K562 (cell line): ENCODE measurements at regions not wholly inside any gene's neighbourhood (a gene's known extent, or its start where the extent isn't known, plus 50 kb on each side); places are given as distances from the start of the nearest gene placed in this dataset.

ENCODE experiments used
- ATAC-seq: fragments of 200-7000 bp; cut with Tn5 transposase; 3 replicates; pipeline ENCODE4 v1.9.1; 2020; ENCODE audit warnings: moderate library complexity
- BruUV-seq: library from RNA; stranded (reverse); fragments of 400-500 nt; replicated peaks from 2 replicates; lab custom pipeline; 2021; lab: Mats Ljungman, UMichigan
- CTCF ChIA-PET: fragments of 300-600 bp; formaldehyde crosslinking; extraction: SDS; loops from one replicate; lab custom pipeline; 2021; ENCODE audit warnings: low intra/inter-chr PET ratio; lab: Yijun Ruan, JAX
- POLR2A ChIA-PET: fragments of 300-600, 350-650 bp; sonication (Branson Sonifier 250); formaldehyde crosslinking; extraction: SDS; loops from one replicate; lab custom pipeline; 2021; ENCODE audit warnings: antibody characterized with exemption, inconsistent platforms; lab: Yijun Ruan, JAX
- DNase-seq, 4 experiments: peaks; one replicate each; pipeline versions ENCODE4 v3.0.0 to v3.0.0-alpha.2; 2011 to 2018; ENCODE audit warnings: low spot score in 3 of 4, mixed read lengths in 3 of 4; ENCODE audit errors: extremely low read depth in 1 of 4
- FAIRE-seq: peaks from 2 replicates; lab custom pipeline; 2011; peaks lifted over from hg19 to GRCh38; lab: Jason Lieb, UNC
- H2AFZ ChIP-seq: 2 replicates; pipeline ENCODE4 v1.6.0; 2011; ENCODE audit warnings: low read depth, low read length, control low read depth, inconsistent platforms
- H3K27ac ChIP-seq: fragments of 200-600 bp; 3 replicates; pipeline ENCODE4 v1.8.0; 2011; ENCODE audit warnings: low read depth, mild to moderate bottlenecking, control low read depth, inconsistent platforms, low read length, moderate library complexity, mixed read lengths; ENCODE audit errors: extremely low read depth
- H3K27me3 ChIP-seq, 2 experiments: fragments of 300-600 bp in 1 of 2; 2 replicates in 1 of 2; 3 replicates in 1 of 2; pipeline versions ENCODE4 v1.6.0 to v1.8.0; 2011; ENCODE audit warnings: inconsistent platforms in 2 of 2, low read length in 2 of 2, mild to moderate bottlenecking in 1 of 2, mixed read lengths in 1 of 2, moderate library complexity in 1 of 2; ENCODE audit not compliant: control insufficient read depth in 2 of 2, insufficient read depth in 2 of 2
- H3K36me3 ChIP-seq: fragments of 300-600 bp; 3 replicates; pipeline ENCODE4 v1.8.0; 2011; ENCODE audit warnings: mild to moderate bottlenecking, low read length, inconsistent platforms; ENCODE audit not compliant: control insufficient read depth, insufficient read depth
- H3K4me1 ChIP-seq, 2 experiments: fragments of 200-600 bp in 1 of 2; replicated peaks in 1 of 2; 2 replicates in 1 of 2; 3 replicates in 1 of 2; pipeline versions ENCODE4 v1.5.1 to v1.8.0; 2011; ENCODE audit warnings: inconsistent platforms in 2 of 2, low read length in 2 of 2, mild to moderate bottlenecking in 1 of 2, mixed read lengths in 1 of 2, moderate library complexity in 1 of 2; ENCODE audit not compliant: control insufficient read depth in 2 of 2, insufficient read depth in 2 of 2
- H3K4me2 ChIP-seq: 2 replicates; pipeline ENCODE4 v1.6.1; 2011; ENCODE audit warnings: low read length, control low read depth, inconsistent platforms, mixed read lengths; ENCODE audit not compliant: insufficient read depth
- H3K4me3 ChIP-seq: fragments of 200-600 bp; sonication (generic), shearing (Covaris generic); 2 replicates; pipeline ENCODE4 v1.5.1; 2016; ENCODE audit warnings: control low read depth, inconsistent platforms
- H3K79me2 ChIP-seq: fragments of 200-600 bp; 3 replicates; pipeline ENCODE4 v1.8.0; 2011; ENCODE audit warnings: low read length, inconsistent platforms; ENCODE audit not compliant: control insufficient read depth, insufficient read depth
- H3K9ac ChIP-seq, 2 experiments: 2 replicates each; pipeline versions ENCODE4 v1.6.0 to v1.6.1; 2011; ENCODE audit warnings: low read depth in 2 of 2, low read length in 2 of 2, control low read depth in 1 of 2, inconsistent platforms in 1 of 2, mild to moderate bottlenecking in 1 of 2, mixed read lengths in 1 of 2; ENCODE audit not compliant: insufficient read depth in 1 of 2
- H3K9me1 ChIP-seq: one replicate; pipeline ENCODE4 v1.6.0; 2011; ENCODE audit warnings: inconsistent platforms, mild to moderate bottlenecking, low read length, moderate library complexity; ENCODE audit not compliant: control insufficient read depth, insufficient read depth
- H3K9me3 ChIP-seq: replicated peaks from 2 replicates; pipeline ENCODE4 v1.5.1; 2011; ENCODE audit warnings: low read depth, low read length, inconsistent platforms; ENCODE audit not compliant: control insufficient read depth, insufficient read depth
- H4K20me1 ChIP-seq: replicated peaks from 2 replicates; pipeline ENCODE4 v1.6.1; 2011; ENCODE audit warnings: low read length, inconsistent platforms, mixed read lengths; ENCODE audit not compliant: control insufficient read depth, insufficient read depth
- CBFB ChIP-seq: sonication (generic); formaldehyde crosslinking; IDR thresholded peaks from 2 replicates; pipeline ENCODE4 v1.4.0; 2020; ENCODE audit warnings: mild to moderate bottlenecking, missing genetic modification reagents
- FOXA3 ChIP-seq, 2 experiments: fragments of 450-650 bp in 1 of 2; sonication (generic) in 1 of 2; formaldehyde crosslinking; IDR thresholded peaks in 1 of 2; conservative IDR thresholded peaks in 1 of 2; 2 replicates each; pipeline versions ENCODE4 v1.4.0 to v1.8.0; 2020 to 2022; ENCODE audit warnings: mild to moderate bottlenecking in 2 of 2, missing genetic modification reagents in 1 of 2
- FOXJ3 ChIP-seq: sonication (generic); formaldehyde crosslinking; IDR thresholded peaks from 2 replicates; pipeline ENCODE4 v1.4.0; 2020; ENCODE audit warnings: mild to moderate bottlenecking, missing genetic modification reagents
- KHSRP ChIP-seq: fragments of 450-650 bp; IDR thresholded peaks from 2 replicates; pipeline ENCODE4 v1.6.1; 2017
- MEF2A ChIP-seq: IDR thresholded peaks from 2 replicates; pipeline ENCODE4 v1.6.1; 2011; ENCODE audit warnings: low read depth, mild to moderate bottlenecking, low read length, moderate library complexity; ENCODE audit not compliant: control insufficient read depth
- NR2F6 ChIP-seq: fragments of 450-650 bp; formaldehyde crosslinking; IDR thresholded peaks from 2 replicates; pipeline ENCODE4 v1.4.0; 2020; ENCODE audit warnings: mild to moderate bottlenecking
- STAT5B ChIP-seq: fragments of 250-450 bp; sonication (Bioruptor Pico); IDR thresholded peaks from 2 replicates; pipeline ENCODE4 v1.8.0; 2021; ENCODE audit warnings: mild to moderate bottlenecking, inconsistent platforms
- WGBS: fragments of 100-300 bp; shearing (Covaris generic); methylation state at CpG from one replicate; pipeline ENCODE4 v1.1.6; 2016; ENCODE audit warnings: low coverage, mixed read lengths; ENCODE audit not compliant: insufficient coverage; ENCODE audit errors: missing lambda C conversion rate; 5-methylcytosine and 5-hydroxymethylcytosine counted together
- in situ Hi-C: fragments of 300-500 bp; cut with MboI; formaldehyde crosslinking; loops from 4 replicates; pipeline ENCODE4 v1.15.0; 2018; ENCODE audit warnings: inconsistent platforms, mixed read lengths
- intact Hi-C: fragments of 100-400 bp; cut with micrococcal nuclease; formaldehyde crosslinking; loops from 2 replicates; pipeline ENCODE4 v1.14.2; 2022
- TF ChIP-seq, protein P1 (sequence below): fragments of 250-450 bp; sonication (Bioruptor Pico); IDR thresholded peaks from 2 replicates; pipeline ENCODE4 v1.4.0; 2020; ENCODE audit warnings: mild to moderate bottlenecking, moderate library complexity, borderline replicate concordance
- TF ChIP-seq, protein P2 (sequence below): fragments of 450-650 bp; IDR thresholded peaks from 2 replicates; pipeline ENCODE4 v1.6.1; 2017; ENCODE audit warnings: mild to moderate bottlenecking, moderate library complexity
- TF ChIP-seq, protein P3 (sequence below): fragments of 250-450 bp; sonication (Bioruptor Pico); IDR thresholded peaks from 2 replicates; pipeline ENCODE4 v1.9.0; 2021; ENCODE audit warnings: mild to moderate bottlenecking

GRCh38 chr17:70407506-70407905, 238.2 kb downstream of the KCNJ2 start:
- FAIRE-seq, result no peak
- intact Hi-C loops (no loop called here), in situ Hi-C loops (no loop called here)
- no peak for TF ChIP-seq MEF2A
- TF ChIP-seq, protein P1, sequence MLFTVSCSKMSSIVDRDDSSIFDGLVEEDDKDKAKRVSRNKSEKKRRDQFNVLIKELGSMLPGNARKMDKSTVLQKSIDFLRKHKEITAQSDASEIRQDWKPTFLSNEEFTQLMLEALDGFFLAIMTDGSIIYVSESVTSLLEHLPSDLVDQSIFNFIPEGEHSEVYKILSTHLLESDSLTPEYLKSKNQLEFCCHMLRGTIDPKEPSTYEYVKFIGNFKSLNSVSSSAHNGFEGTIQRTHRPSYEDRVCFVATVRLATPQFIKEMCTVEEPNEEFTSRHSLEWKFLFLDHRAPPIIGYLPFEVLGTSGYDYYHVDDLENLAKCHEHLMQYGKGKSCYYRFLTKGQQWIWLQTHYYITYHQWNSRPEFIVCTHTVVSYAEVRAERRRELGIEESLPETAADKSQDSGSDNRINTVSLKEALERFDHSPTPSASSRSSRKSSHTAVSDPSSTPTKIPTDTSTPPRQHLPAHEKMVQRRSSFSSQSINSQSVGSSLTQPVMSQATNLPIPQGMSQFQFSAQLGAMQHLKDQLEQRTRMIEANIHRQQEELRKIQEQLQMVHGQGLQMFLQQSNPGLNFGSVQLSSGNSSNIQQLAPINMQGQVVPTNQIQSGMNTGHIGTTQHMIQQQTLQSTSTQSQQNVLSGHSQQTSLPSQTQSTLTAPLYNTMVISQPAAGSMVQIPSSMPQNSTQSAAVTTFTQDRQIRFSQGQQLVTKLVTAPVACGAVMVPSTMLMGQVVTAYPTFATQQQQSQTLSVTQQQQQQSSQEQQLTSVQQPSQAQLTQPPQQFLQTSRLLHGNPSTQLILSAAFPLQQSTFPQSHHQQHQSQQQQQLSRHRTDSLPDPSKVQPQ, result no peak
- no peak for TF ChIP-seq CBFB (CRISPR knock-in tag)
- TF ChIP-seq, protein P2, sequence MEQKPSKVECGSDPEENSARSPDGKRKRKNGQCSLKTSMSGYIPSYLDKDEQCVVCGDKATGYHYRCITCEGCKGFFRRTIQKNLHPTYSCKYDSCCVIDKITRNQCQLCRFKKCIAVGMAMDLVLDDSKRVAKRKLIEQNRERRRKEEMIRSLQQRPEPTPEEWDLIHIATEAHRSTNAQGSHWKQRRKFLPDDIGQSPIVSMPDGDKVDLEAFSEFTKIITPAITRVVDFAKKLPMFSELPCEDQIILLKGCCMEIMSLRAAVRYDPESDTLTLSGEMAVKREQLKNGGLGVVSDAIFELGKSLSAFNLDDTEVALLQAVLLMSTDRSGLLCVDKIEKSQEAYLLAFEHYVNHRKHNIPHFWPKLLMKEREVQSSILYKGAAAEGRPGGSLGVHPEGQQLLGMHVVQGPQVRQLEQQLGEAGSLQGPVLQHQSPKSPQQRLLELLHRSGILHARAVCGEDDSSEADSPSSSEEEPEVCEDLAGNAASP, result no peak
- TF ChIP-seq, protein P3, sequence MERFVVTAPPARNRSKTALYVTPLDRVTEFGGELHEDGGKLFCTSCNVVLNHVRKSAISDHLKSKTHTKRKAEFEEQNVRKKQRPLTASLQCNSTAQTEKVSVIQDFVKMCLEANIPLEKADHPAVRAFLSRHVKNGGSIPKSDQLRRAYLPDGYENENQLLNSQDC (CRISPR knock-in tag), result no peak
- TF ChIP-seq FOXA3 (CRISPR knock-in tag; conservative IDR thresholded peaks at IDR 0.05 in 1 of 2, IDR thresholded peaks at IDR 0.05 in 1 of 2), result no peak
- no peak for TF ChIP-seq KHSRP
- TF ChIP-seq NR2F6 (CRISPR knock-in tag), result no peak
- no peak for TF ChIP-seq FOXJ3
- no peak for TF ChIP-seq STAT5B (CRISPR knock-in tag)
- Histone ChIP-seq H3K79me2 (no peaks in the 10 kb centered on the region), H3K27ac (no peak overlapping the region), H2AFZ (no peak overlapping the region), H3K4me3 (no peak overlapping the region), H3K9me1 (no peaks in the 10 kb centered on the region), H3K4me2 (no peak overlapping the region), H3K4me1 (no peaks in the 10 kb centered on the region), H3K36me3 (no peaks in the 10 kb centered on the region), H3K9ac (no peak overlapping the region), H4K20me1 (no peaks in the 10 kb centered on the region), H3K27me3 (no peaks in the 10 kb centered on the region), H3K9me3 (no peaks in the 10 kb centered on the region)
- CTCF ChIA-PET, result no interaction called here
- DNase-seq, result no peak
- no peak for ATAC-seq
- 0% methylated on average over 3 of the region's 3 CpGs for WGBS
- POLR2A ChIA-PET, result no interaction called here
- BruUV-seq, result no TSS peak
